A673 (cell line): ENCODE measurements at regions not wholly inside any gene's neighbourhood (a gene's known extent, or its start where the extent isn't known, plus 50 kb on each side); places are given as distances from the start of the nearest gene placed in this dataset.

Experiments used
- BruUV-seq: library from RNA; stranded (reverse); fragments of 400-500 nt; replicated peaks from 2 replicates; lab custom pipeline; 2021; lab: Mats Ljungman, UMichigan
- CTCF ChIA-PET: fragments of 300-600 bp; sonication (Branson Sonifier 250); formaldehyde crosslinking; loops from one replicate; lab custom pipeline; 2022; ENCODE audit warnings: antibody characterized with exemption; lab: Charles Lee
- POLR2A ChIA-PET: fragments of 300-600 bp; sonication (Branson Sonifier 250); formaldehyde crosslinking; loops from one replicate; lab custom pipeline; 2022; ENCODE audit warnings: antibody characterized with exemption; ENCODE audit not compliant: low non-redundant PET; lab: Charles Lee
- DNase-seq: peaks from one replicate; pipeline ENCODE4 v3.0.0-alpha.2; 2015; ENCODE audit warnings: low spot score
- H3K27ac ChIP-seq: fragments of 200-600 bp; sonication (generic); 2 replicates; pipeline ENCODE4 v1.5.1; 2016; ENCODE audit warnings: mixed run types, low read depth, mild to moderate bottlenecking, mixed read lengths, antibody characterized with exemption, low read length; ENCODE audit not compliant: poor library complexity, severe bottlenecking
- H3K27me3 ChIP-seq: fragments of 200-600 bp; sonication (generic); replicated peaks from 2 replicates; pipeline ENCODE4 v1.6.1; 2017; ENCODE audit warnings: mixed run types, low read depth, mild to moderate bottlenecking, mixed read lengths, antibody characterized with exemption, low read length; ENCODE audit not compliant: insufficient read depth, poor library complexity
- H3K36me3 ChIP-seq: fragments of 200-600 bp; sonication (generic); 2 replicates; pipeline ENCODE4 v1.6.1; 2016; ENCODE audit warnings: mixed run types, mild to moderate bottlenecking, mixed read lengths, antibody characterized with exemption, low read length; ENCODE audit not compliant: insufficient read depth, poor library complexity, severe bottlenecking
- H3K4me1 ChIP-seq: fragments of 200-600 bp; sonication (generic); 2 replicates; pipeline ENCODE4 v1.6.1; 2017; ENCODE audit warnings: mixed run types, mild to moderate bottlenecking, mixed read lengths, antibody characterized with exemption, low read length; ENCODE audit not compliant: insufficient read depth, poor library complexity, severe bottlenecking
- H3K4me3 ChIP-seq: fragments of 200-600 bp; sonication (generic); 2 replicates; pipeline ENCODE4 v1.5.1; 2016; ENCODE audit warnings: low read depth, mixed run types, mild to moderate bottlenecking, mixed read lengths, low read length; ENCODE audit not compliant: poor library complexity, severe bottlenecking
- H3K9me3 ChIP-seq: fragments of 200-600 bp; sonication (generic); 2 replicates; pipeline ENCODE4 v1.6.1; 2016; ENCODE audit warnings: mixed run types, low read depth, mild to moderate bottlenecking, mixed read lengths, antibody characterized with exemption, low read length; ENCODE audit not compliant: poor library complexity, severe bottlenecking
- CTCF ChIP-seq: fragments of 300-800, 200-600 bp; sonication (generic); conservative IDR thresholded peaks from 2 replicates; pipeline ENCODE4 v1.5.1; 2017; ENCODE audit warnings: low read depth, mild to moderate bottlenecking, antibody characterized with exemption, low read length, moderate library complexity, mixed read lengths
- EZH2 ChIP-seq: fragments of 200-600 bp; sonication (generic); IDR thresholded peaks from 2 replicates; pipeline ENCODE4 v1.6.1; 2017; ENCODE audit warnings: borderline replicate concordance, low read depth, mild to moderate bottlenecking, mixed read lengths, antibody characterized with exemption, low read length; ENCODE audit not compliant: poor library complexity, severe bottlenecking
- intact Hi-C: fragments of 100-400 bp; cut with micrococcal nuclease; formaldehyde crosslinking; loops from one replicate; pipeline ENCODE4 v1.10.0; 2022; ENCODE audit not compliant: unreplicated experiment

- no peak for TF ChIP-seq CTCF
- Histone ChIP-seq H3K36me3 (no peaks in the 10 kb centered on the region), H3K4me1 (no peaks in the 10 kb centered on the region), H3K9me3 (no peaks in the 10 kb centered on the region), H3K4me3 (no peak overlapping the region), H3K27ac (no peak overlapping the region), H3K27me3 (no peaks in the 10 kb centered on the region)
- intact Hi-C loops: no loop called here
- ChIA-PET CTCF (no interaction called here), POLR2A (no interaction called here)
- no TSS peak for BruUV-seq
- DNase-seq: no peak
These were observed 205.4 kb downstream of the ARHGAP12 start for GRCh38 chr10:31723106-31723750.

- intact Hi-C loops: no loop called here
- H3K27ac ChIP-seq: no peak overlapping the region
- BruUV-seq: no TSS peak
- CTCF ChIA-PET: no interaction called here
- no peak for DNase-seq
- TF ChIP-seq CTCF (no peak), EZH2 (no peak)
- H3K4me3 ChIP-seq: no peak overlapping the region
- no peaks in the 10 kb centered on the region for H3K9me3 ChIP-seq
- no peaks in the 10 kb centered on the region for H3K4me1 ChIP-seq
- POLR2A ChIA-PET: no interaction called here
- no peaks in the 10 kb centered on the region for H3K27me3 ChIP-seq
- no peaks in the 10 kb centered on the region for H3K36me3 ChIP-seq
These were observed 207.5 kb downstream of the ARHGAP12 start for GRCh38 chr10:31721096-31721495.

- no TSS peak for BruUV-seq
- H3K27ac ChIP-seq: no peak overlapping the region
- DNase-seq: no peak
- intact Hi-C loops: no loop called here
- no peak overlapping the region for H3K4me3 ChIP-seq
- no peak for TF ChIP-seq EZH2
- TF ChIP-seq CTCF: no peak
- no peaks in the 10 kb centered on the region for H3K9me3 ChIP-seq
- H3K36me3 ChIP-seq: no peaks in the 10 kb centered on the region
- POLR2A ChIA-PET: no interaction called here
- CTCF ChIA-PET: interaction anchor here (0.6 kb wide), 1 partner anchor 84 kb away, joined by 6 read pairs; no protein-coding TSS in a partner anchor
- no peaks in the 10 kb centered on the region for H3K27me3 ChIP-seq
- no peaks in the 10 kb centered on the region for H3K4me1 ChIP-seq
These were observed 208.1 kb downstream of the ARHGAP12 start for GRCh38 chr10:31720546-31720945.
